H9 (cell line): ENCODE measurements at regions not wholly inside any gene's neighbourhood (a gene's known extent, or its start where the extent isn't known, plus 50 kb on each side); places are given as distances from the start of the nearest gene placed in this dataset.

Experiments used
- DNase-seq: peaks from one replicate; pipeline ENCODE4 v3.0.0-alpha.2; 2017
- H2AFZ ChIP-seq: one replicate; pipeline ENCODE4 v1.6.1; 2013; ENCODE audit warnings: mild to moderate bottlenecking, low read length, control low read depth, moderate library complexity
- H2AK5ac ChIP-seq: 2 replicates; pipeline ENCODE4 v1.6.1; 2013; ENCODE audit warnings: low read length, control low read depth, mixed read lengths; ENCODE audit not compliant: insufficient read length
- H2BK120ac ChIP-seq: one replicate; pipeline ENCODE4 v1.6.1; 2013; ENCODE audit warnings: low read depth, mild to moderate bottlenecking, low read length, control low read depth, inconsistent platforms; ENCODE audit not compliant: poor library complexity, severe bottlenecking
- H2BK12ac ChIP-seq: 2 replicates; pipeline ENCODE4 v1.6.1; 2013; ENCODE audit warnings: low read length, control low read depth, mixed read lengths, low read depth; ENCODE audit not compliant: insufficient read length
- H2BK15ac ChIP-seq: 2 replicates; pipeline ENCODE4 v1.6.1; 2013; ENCODE audit warnings: low read depth, low read length, control low read depth
- H2BK20ac ChIP-seq: one replicate; pipeline ENCODE4 v1.6.1; 2013; ENCODE audit warnings: low read depth, mild to moderate bottlenecking, low read length, control low read depth, inconsistent platforms; ENCODE audit not compliant: poor library complexity, severe bottlenecking
- H2BK5ac ChIP-seq: 2 replicates; pipeline ENCODE4 v1.6.1; 2013; ENCODE audit warnings: low read length, control low read depth, mixed read lengths; ENCODE audit not compliant: insufficient read length
- H3K14ac ChIP-seq: 2 replicates; pipeline ENCODE4 v1.6.1; 2013; ENCODE audit warnings: low read length, control low read depth; ENCODE audit not compliant: insufficient read depth
- H3K18ac ChIP-seq: 2 replicates; pipeline ENCODE4 v1.6.1; 2013; ENCODE audit warnings: low read depth, mild to moderate bottlenecking, mixed read lengths, low read length, control low read depth; ENCODE audit not compliant: insufficient read length
- H3K23ac ChIP-seq: 2 replicates; pipeline ENCODE4 v1.6.1; 2013; ENCODE audit warnings: low read length, control low read depth, mixed read lengths, low read depth; ENCODE audit not compliant: insufficient read length
- H3K23me2 ChIP-seq: 2 replicates; pipeline ENCODE4 v1.6.1; 2013; ENCODE audit warnings: low read depth, mild to moderate bottlenecking, mixed read lengths, low read length, control low read depth; ENCODE audit not compliant: insufficient read length, poor library complexity, severe bottlenecking
- H3K27ac ChIP-seq: 2 replicates; pipeline ENCODE4 v1.5.1; 2013; ENCODE audit warnings: low read length, control low read depth, mixed read lengths, low read depth; ENCODE audit not compliant: insufficient read length
- H3K27me3 ChIP-seq: 2 replicates; pipeline ENCODE4 v1.6.1; 2013; ENCODE audit warnings: low read length, control low read depth, inconsistent platforms; ENCODE audit not compliant: insufficient read depth
- H3K4ac ChIP-seq: 2 replicates; pipeline ENCODE4 v1.6.1; 2013; ENCODE audit warnings: low read depth, mild to moderate bottlenecking, control low read depth, inconsistent platforms, low read length, moderate library complexity
- H3K4me1 ChIP-seq: 2 replicates; pipeline ENCODE4 v1.6.1; 2013; ENCODE audit warnings: low read length, control low read depth, inconsistent platforms; ENCODE audit not compliant: insufficient read depth
- H3K4me2 ChIP-seq: 2 replicates; pipeline ENCODE4 v1.6.1; 2013; ENCODE audit warnings: low read length, control low read depth, mixed read lengths; ENCODE audit not compliant: insufficient read length, insufficient read depth
- H3K56ac ChIP-seq: 2 replicates; pipeline ENCODE4 v1.6.1; 2013; ENCODE audit warnings: low read depth, mild to moderate bottlenecking, mixed read lengths, low read length, control low read depth; ENCODE audit not compliant: insufficient read length
- H3K79me1 ChIP-seq: 2 replicates; pipeline ENCODE4 v1.6.1; 2013; ENCODE audit warnings: low read depth, mild to moderate bottlenecking, moderate library complexity, low read length, control low read depth, inconsistent platforms; ENCODE audit not compliant: insufficient read depth, poor library complexity, severe bottlenecking
- H3K79me2 ChIP-seq: 2 replicates; pipeline ENCODE4 v1.6.1; 2013; ENCODE audit warnings: low read length, control low read depth, inconsistent platforms; ENCODE audit not compliant: insufficient read depth
- H3K9ac ChIP-seq: 2 replicates; pipeline ENCODE4 v1.6.1; 2013; ENCODE audit warnings: low read length, control low read depth, mixed read lengths; ENCODE audit not compliant: insufficient read length; ENCODE audit errors: extremely low read depth
- H3K9me3 ChIP-seq: one replicate; pipeline ENCODE4 v1.6.1; 2013; ENCODE audit warnings: low read depth, low read length, inconsistent platforms; ENCODE audit not compliant: control insufficient read depth
- H3T11ph ChIP-seq: one replicate; pipeline ENCODE4 v1.6.1; 2013; ENCODE audit warnings: mild to moderate bottlenecking, low read length, control low read depth, inconsistent platforms
- H4K20me1 ChIP-seq: one replicate; pipeline ENCODE4 v1.6.1; 2013; ENCODE audit not compliant: control insufficient read depth, insufficient read length, insufficient read depth
- H4K5ac ChIP-seq: 2 replicates; pipeline ENCODE4 v1.6.1; 2013; ENCODE audit warnings: low read depth, mild to moderate bottlenecking, mixed read lengths, low read length, control low read depth; ENCODE audit not compliant: insufficient read length
- H4K8ac ChIP-seq: replicated peaks from 2 replicates; pipeline ENCODE4 v1.6.1; 2013; ENCODE audit warnings: low read length, control low read depth, mixed read lengths, low read depth; ENCODE audit not compliant: insufficient read length
- H4K91ac ChIP-seq: 2 replicates; pipeline ENCODE4 v1.6.1; 2013; ENCODE audit warnings: low read depth, mild to moderate bottlenecking, moderate library complexity, mixed read lengths, low read length, control low read depth; ENCODE audit not compliant: insufficient read length
- H3K27ac Mint-ChIP-seq, 3 experiments: 2 replicates in 2 of 3; 3 replicates in 1 of 3; pipeline ENCODE4 v1.8.0; 2020 to 2021; ENCODE audit warnings: mixed read lengths in 3 of 3, mild to moderate bottlenecking in 1 of 3, moderate library complexity in 1 of 3
- H3K27me3 Mint-ChIP-seq: 2 replicates; pipeline ENCODE4 v1.8.0; 2021; ENCODE audit warnings: low read depth, mild to moderate bottlenecking, moderate library complexity, mixed read lengths
- H3K36me3 Mint-ChIP-seq, 3 experiments: 2 replicates in 2 of 3; 3 replicates in 1 of 3; pipeline ENCODE4 v1.8.0; 2020 to 2021; ENCODE audit warnings: low read depth in 3 of 3, mixed read lengths in 3 of 3; ENCODE audit not compliant: insufficient read depth in 1 of 3
- H3K4me1 Mint-ChIP-seq, 2 experiments: 2 replicates each; pipeline ENCODE4 v1.8.0; 2020; ENCODE audit warnings: mixed read lengths in 2 of 2
- H3K4me3 Mint-ChIP-seq, 2 experiments: 2 replicates in 1 of 2; 3 replicates in 1 of 2; pipeline ENCODE4 v1.8.0; 2020 to 2021; ENCODE audit warnings: mild to moderate bottlenecking in 2 of 2, mixed read lengths in 2 of 2, moderate library complexity in 1 of 2
- H3K9me3 Mint-ChIP-seq, 2 experiments: 2 replicates in 1 of 2; 3 replicates in 1 of 2; pipeline ENCODE4 v1.8.0; 2020; ENCODE audit warnings: mild to moderate bottlenecking in 2 of 2, mixed read lengths in 2 of 2, moderate library complexity in 1 of 2
- WGBS: extraction: QIAGEN DNeasy Blood & Tissue Kit; methylation state at CpG from one replicate; pipeline ENCODE4 v1.1.7; 2013; ENCODE audit warnings: missing lambda C conversion rate, low lambda C conversion rate, mixed read lengths; ENCODE audit not compliant: insufficient read length; ENCODE audit errors: extremely low coverage; 5-methylcytosine and 5-hydroxymethylcytosine counted together
- TF ChIP-seq, protein P1 (sequence below): fragments of 200-600 bp; sonication (generic); conservative IDR thresholded peaks from 3 replicates; pipeline ENCODE4 v1.8.0; 2021; ENCODE audit warnings: antibody characterized with exemption, mild to moderate bottlenecking

DNA sequence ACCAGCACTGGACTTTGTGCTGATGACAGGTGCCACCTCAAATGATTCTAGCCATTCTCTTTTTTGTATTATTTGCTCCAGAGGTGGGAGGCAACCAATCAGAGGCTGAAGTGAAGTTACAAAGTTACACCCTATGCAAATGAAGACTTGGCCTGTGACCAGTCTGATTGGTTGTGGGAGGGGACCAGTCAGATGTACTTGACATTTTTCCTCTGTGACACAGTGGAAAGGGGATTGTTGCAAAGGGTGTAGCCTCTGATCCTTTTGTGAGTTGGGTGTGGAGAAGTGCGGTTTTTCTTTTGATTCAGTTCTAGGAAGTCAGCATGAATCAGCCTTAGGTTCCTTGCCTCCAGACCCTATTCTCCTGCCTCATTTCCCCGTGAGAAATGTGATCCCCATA lies 244.0 kb downstream of the ARL6IP6 start:
- Histone ChIP-seq H4K91ac (no peak overlapping the region), H2BK5ac (no peak overlapping the region), H3K18ac (no peak overlapping the region), H3K23ac (no peak overlapping the region), H2BK120ac (no peak overlapping the region), H3K14ac (no peak overlapping the region), H4K5ac (no peak overlapping the region), H3K23me2 (no peaks in the 10 kb centered on the region), H3K27me3 (no peaks in the 10 kb centered on the region), H4K8ac (no peak overlapping the region), H3K79me2 (no peaks in the 10 kb centered on the region), H3K27ac (no peak overlapping the region), H4K20me1 (no peaks in the 10 kb centered on the region), H3K4ac (no peak overlapping the region), H3K56ac (no peak overlapping the region), H3K9ac (no peak overlapping the region), H2AK5ac (no peak overlapping the region), H2BK20ac (no peak overlapping the region), H2BK15ac (no peak overlapping the region), H3K79me1 (no peaks in the 10 kb centered on the region), H3K4me2 (no peak overlapping the region), H2AFZ (no peak overlapping the region), H3K4me1 (no peaks in the 10 kb centered on the region), H3K9me3 (no peaks in the 10 kb centered on the region), H2BK12ac (no peak overlapping the region), H3T11ph (no peak overlapping the region)
- Mint-ChIP-seq H3K27me3 (no peaks in the 10 kb centered on the region; the same call in 1 of the 2 replicates), H3K9me3 (peaks cover 1 to 4% of the 10 kb centered on the region in 2 experiments; a peak in 3 of 5 replicates), H3K36me3 (no peaks in the 10 kb centered on the region), H3K27ac (no peak overlapping the region), H3K4me3 (no peak overlapping the region), H3K4me1 (no peaks in the 10 kb centered on the region)
- TF ChIP-seq, protein P1, sequence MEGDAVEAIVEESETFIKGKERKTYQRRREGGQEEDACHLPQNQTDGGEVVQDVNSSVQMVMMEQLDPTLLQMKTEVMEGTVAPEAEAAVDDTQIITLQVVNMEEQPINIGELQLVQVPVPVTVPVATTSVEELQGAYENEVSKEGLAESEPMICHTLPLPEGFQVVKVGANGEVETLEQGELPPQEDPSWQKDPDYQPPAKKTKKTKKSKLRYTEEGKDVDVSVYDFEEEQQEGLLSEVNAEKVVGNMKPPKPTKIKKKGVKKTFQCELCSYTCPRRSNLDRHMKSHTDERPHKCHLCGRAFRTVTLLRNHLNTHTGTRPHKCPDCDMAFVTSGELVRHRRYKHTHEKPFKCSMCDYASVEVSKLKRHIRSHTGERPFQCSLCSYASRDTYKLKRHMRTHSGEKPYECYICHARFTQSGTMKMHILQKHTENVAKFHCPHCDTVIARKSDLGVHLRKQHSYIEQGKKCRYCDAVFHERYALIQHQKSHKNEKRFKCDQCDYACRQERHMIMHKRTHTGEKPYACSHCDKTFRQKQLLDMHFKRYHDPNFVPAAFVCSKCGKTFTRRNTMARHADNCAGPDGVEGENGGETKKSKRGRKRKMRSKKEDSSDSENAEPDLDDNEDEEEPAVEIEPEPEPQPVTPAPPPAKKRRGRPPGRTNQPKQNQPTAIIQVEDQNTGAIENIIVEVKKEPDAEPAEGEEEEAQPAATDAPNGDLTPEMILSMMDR, result no peak
- DNase-seq, result no peak
- no CpG with 5 or more reads among the region's 2 CpGs for WGBS
